ENCODE measurements at regions not wholly inside any gene's neighbourhood (a gene's known extent, or its start where the extent isn't known, plus 50 kb on each side); places are given as distances from the start of the nearest gene placed in this dataset.

DNA sequence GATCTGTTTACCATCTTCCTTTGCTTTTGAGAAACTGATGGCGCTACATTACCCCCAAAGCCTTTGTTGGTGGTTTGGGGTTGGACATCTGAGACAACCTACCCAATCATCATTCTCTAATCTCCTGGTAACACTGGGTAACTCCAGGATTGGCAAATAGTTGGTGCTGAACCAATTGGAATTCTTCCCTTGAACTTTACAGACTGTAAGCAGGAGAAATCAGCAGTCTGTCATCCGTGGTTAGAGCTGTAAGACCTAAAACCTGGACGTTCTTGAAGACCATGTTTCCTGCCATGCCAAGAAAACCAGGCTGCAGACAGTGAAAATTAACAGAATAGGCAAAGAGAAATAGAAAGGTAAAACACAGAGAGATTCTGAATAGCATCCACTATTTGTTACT is 398.8 kb upstream of the SALL1 start:
- BruUV-seq (replicated peaks), result no TSS peak
- Histone ChIP-seq H3K27me3 (ENCODE audit: insufficient read depth, low read length) (no peaks in the 10 kb centered on the region), H3K9me3 (ENCODE audit: control insufficient read depth in 1 of 2, insufficient read depth in 1 of 2, low read depth in 1 of 2, low read length in 2 of 2) (peaks cover 16 to 22% of the 10 kb centered on the region in 2 experiments; a peak in 2 of 4 replicates), H3K27ac (ENCODE audit: low read depth, low read length) (no peak overlapping the region), H3K4me2 (ENCODE audit: low read length) (no peak overlapping the region), H2AFZ (ENCODE audit: low read depth, low read length, poor library complexity, severe bottlenecking) (no peak overlapping the region), H3K4me1 (ENCODE audit: control insufficient read depth in 1 of 2, insufficient read depth in 2 of 2, low read length in 2 of 2) (no peaks in the 10 kb centered on the region), H3K79me2 (ENCODE audit: insufficient read depth, low read length) (no peaks in the 10 kb centered on the region), H4K20me1 (ENCODE audit: insufficient read depth) (no peaks in the 10 kb centered on the region), H3K9me2 (ENCODE audit: insufficient read depth) (no peaks in the 10 kb centered on the region), H3K36me3 (ENCODE audit: control insufficient read depth in 1 of 2, insufficient read depth in 2 of 2, low read length in 2 of 2) (no peaks in the 10 kb centered on the region), H3K9ac (ENCODE audit: low read length) (no peak overlapping the region), H3K4me3 (replicated peaks in 1 of 2; ENCODE audit: low read depth in 1 of 2, low read length in 2 of 2) (no peak overlapping the region)
- DNase-seq (ENCODE audit: low read depth, low spot score) (no peak), ATAC-seq (no peak)
- ChIA-PET POLR2A (no interaction called here), CTCF (no interaction called here), RAD21 (ENCODE audit: low non-redundant PET in 1 of 2, low total read pairs in 2 of 2, uncharacterized antibody in 2 of 2, unreplicated experiment in 2 of 2) (no interaction called here)
- intact Hi-C loops (cut with micrococcal nuclease), result no loop called here
- TF ChIP-seq CEBPB (IDR thresholded peaks at IDR 0.05; ENCODE audit: low read depth), result no peak
- TF ChIP-seq ZFX (IDR thresholded peaks at IDR 0.05), result no peak
- TF ChIP-seq EGR1 (IDR thresholded peaks at IDR 0.05; ENCODE audit: low read depth), result no peak
- TF ChIP-seq SP1 (IDR thresholded peaks at IDR 0.05; ENCODE audit: low read depth), result no peak
- no peak for TF ChIP-seq FOSL1 (IDR thresholded peaks at IDR 0.05; ENCODE audit: low read depth)
- TF ChIP-seq, protein P1, sequence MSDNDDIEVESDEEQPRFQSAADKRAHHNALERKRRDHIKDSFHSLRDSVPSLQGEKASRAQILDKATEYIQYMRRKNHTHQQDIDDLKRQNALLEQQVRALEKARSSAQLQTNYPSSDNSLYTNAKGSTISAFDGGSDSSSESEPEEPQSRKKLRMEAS (IDR thresholded peaks at IDR 0.05), result no peak
- no peak for TF ChIP-seq JUND (IDR thresholded peaks at IDR 0.05)

DNA sequence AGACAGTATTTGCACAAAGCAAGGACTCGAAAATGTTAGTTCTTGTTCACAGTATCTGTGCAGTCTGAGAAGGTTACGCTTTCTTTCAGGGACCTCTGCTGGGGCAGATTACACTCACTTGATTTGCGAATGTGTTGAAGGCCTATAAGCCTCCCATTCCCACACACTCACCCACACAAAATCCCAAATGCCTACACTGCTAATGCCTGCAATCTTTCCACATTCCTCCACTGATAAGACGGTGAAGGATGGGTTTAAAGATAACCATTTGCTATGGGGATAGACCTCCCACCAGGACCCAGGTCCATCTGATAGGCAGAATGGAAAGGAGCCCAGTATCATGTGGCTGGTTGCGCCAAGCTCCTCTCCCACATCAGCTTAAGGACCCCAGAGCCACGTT is 394.9 kb upstream of the SALL1 start:
- Histone ChIP-seq H3K9me2 (ENCODE audit: insufficient read depth) (no peaks in the 10 kb centered on the region), H3K4me1 (ENCODE audit: control insufficient read depth in 1 of 2, insufficient read depth in 2 of 2, low read length in 2 of 2) (no peaks in the 10 kb centered on the region), H3K9me3 (ENCODE audit: control insufficient read depth in 1 of 2, insufficient read depth in 1 of 2, low read depth in 1 of 2, low read length in 2 of 2) (peaks cover 10 to 13% of the 10 kb centered on the region in 2 experiments; a peak in 2 of 4 replicates), H2AFZ (ENCODE audit: low read depth, low read length, poor library complexity, severe bottlenecking) (no peak overlapping the region), H3K27me3 (ENCODE audit: insufficient read depth, low read length) (no peaks in the 10 kb centered on the region), H3K27ac (ENCODE audit: low read depth, low read length) (no peak overlapping the region), H3K79me2 (ENCODE audit: insufficient read depth, low read length) (no peaks in the 10 kb centered on the region), H4K20me1 (ENCODE audit: insufficient read depth) (no peaks in the 10 kb centered on the region), H3K9ac (ENCODE audit: low read length) (no peak overlapping the region), H3K4me3 (replicated peaks in 1 of 2; ENCODE audit: low read depth in 1 of 2, low read length in 2 of 2) (no peak overlapping the region), H3K36me3 (ENCODE audit: control insufficient read depth in 1 of 2, insufficient read depth in 2 of 2, low read length in 2 of 2) (no peaks in the 10 kb centered on the region), H3K4me2 (ENCODE audit: low read length) (no peak overlapping the region)
- POLR2A ChIA-PET, result no interaction called here
- CTCF ChIA-PET, result no interaction called here
- TF ChIP-seq, protein P2, sequence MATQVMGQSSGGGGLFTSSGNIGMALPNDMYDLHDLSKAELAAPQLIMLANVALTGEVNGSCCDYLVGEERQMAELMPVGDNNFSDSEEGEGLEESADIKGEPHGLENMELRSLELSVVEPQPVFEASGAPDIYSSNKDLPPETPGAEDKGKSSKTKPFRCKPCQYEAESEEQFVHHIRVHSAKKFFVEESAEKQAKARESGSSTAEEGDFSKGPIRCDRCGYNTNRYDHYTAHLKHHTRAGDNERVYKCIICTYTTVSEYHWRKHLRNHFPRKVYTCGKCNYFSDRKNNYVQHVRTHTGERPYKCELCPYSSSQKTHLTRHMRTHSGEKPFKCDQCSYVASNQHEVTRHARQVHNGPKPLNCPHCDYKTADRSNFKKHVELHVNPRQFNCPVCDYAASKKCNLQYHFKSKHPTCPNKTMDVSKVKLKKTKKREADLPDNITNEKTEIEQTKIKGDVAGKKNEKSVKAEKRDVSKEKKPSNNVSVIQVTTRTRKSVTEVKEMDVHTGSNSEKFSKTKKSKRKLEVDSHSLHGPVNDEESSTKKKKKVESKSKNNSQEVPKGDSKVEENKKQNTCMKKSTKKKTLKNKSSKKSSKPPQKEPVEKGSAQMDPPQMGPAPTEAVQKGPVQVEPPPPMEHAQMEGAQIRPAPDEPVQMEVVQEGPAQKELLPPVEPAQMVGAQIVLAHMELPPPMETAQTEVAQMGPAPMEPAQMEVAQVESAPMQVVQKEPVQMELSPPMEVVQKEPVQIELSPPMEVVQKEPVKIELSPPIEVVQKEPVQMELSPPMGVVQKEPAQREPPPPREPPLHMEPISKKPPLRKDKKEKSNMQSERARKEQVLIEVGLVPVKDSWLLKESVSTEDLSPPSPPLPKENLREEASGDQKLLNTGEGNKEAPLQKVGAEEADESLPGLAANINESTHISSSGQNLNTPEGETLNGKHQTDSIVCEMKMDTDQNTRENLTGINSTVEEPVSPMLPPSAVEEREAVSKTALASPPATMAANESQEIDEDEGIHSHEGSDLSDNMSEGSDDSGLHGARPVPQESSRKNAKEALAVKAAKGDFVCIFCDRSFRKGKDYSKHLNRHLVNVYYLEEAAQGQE (IDR thresholded peaks at IDR 0.05; ENCODE audit: low read depth), result no peak
- no peak for TF ChIP-seq ZFX (IDR thresholded peaks at IDR 0.05)
- RAD21 ChIA-PET (ENCODE audit: low non-redundant PET in 1 of 2, low total read pairs in 2 of 2, uncharacterized antibody in 2 of 2, unreplicated experiment in 2 of 2), result no interaction called here
- ATAC-seq, result no peak
- intact Hi-C loops (cut with micrococcal nuclease), result no loop called here
- DNase-seq (ENCODE audit: low read depth, low spot score), result no peak
- BruUV-seq (replicated peaks), result no TSS peak
